Endothelial cell of umbilical vein (primary cell): ENCODE measurements at regions not wholly inside any gene's neighbourhood (a gene's known extent, or its start where the extent isn't known, plus 50 kb on each side); places are given as distances from the start of the nearest gene placed in this dataset.
"Not testable (repeated sequence)": the region's sequence is repeated elsewhere in the genome, so short reads cannot be mapped to it uniquely, and the experiment has no call there.

Experiments
- BruUV-seq: library from RNA; stranded (reverse); fragments of 400-500 nt; replicated peaks from 2 replicates; lab custom pipeline; 2021; lab: Mats Ljungman, UMichigan
- CTCF ChIA-PET: fragments of 300-600, 350-600 bp; sonication (Branson Sonifier 250); formaldehyde crosslinking; loops from one replicate; lab custom pipeline; 2021; ENCODE audit warnings: antibody characterized with exemption, inconsistent platforms; lab: Charles Lee
- POLR2A ChIA-PET: fragments of 300-600, 350-600 bp; sonication (Branson Sonifier 250); formaldehyde crosslinking; loops from one replicate; lab custom pipeline; 2021; ENCODE audit warnings: antibody characterized with exemption, inconsistent platforms; lab: Charles Lee
- DNase-seq: peaks from one replicate; pipeline ENCODE4 v3.0.0-alpha.2; 2011; ENCODE audit warnings: low read depth, low spot score
- FAIRE-seq: peaks from 2 replicates; lab custom pipeline; 2011; peaks lifted over from hg19 to GRCh38; lab: Jason Lieb, UNC
- H2AFZ ChIP-seq: 2 replicates; pipeline ENCODE4 v1.6.0; 2012; ENCODE audit warnings: low read depth, low read length, control low read depth, inconsistent platforms
- H3K27ac ChIP-seq: 2 replicates; pipeline ENCODE4 v1.5.1; 2011; ENCODE audit warnings: low read depth, mild to moderate bottlenecking, control low read depth, low read length, moderate library complexity; ENCODE audit not compliant: insufficient read depth
- H3K27me3 ChIP-seq, 2 experiments: 2 replicates each; pipeline versions ENCODE4 v1.6.0 to v1.6.1; 2011; ENCODE audit warnings: low read length in 2 of 2, mixed read lengths in 1 of 2; ENCODE audit not compliant: control insufficient read depth in 2 of 2, insufficient read depth in 2 of 2
- H3K36me3 ChIP-seq, 2 experiments: 2 replicates in 1 of 2; 3 replicates in 1 of 2; pipeline ENCODE4 v1.5.1; 2011; ENCODE audit warnings: low read length in 2 of 2, mild to moderate bottlenecking in 1 of 2, moderate library complexity in 1 of 2; ENCODE audit not compliant: control insufficient read depth in 2 of 2, insufficient read depth in 2 of 2; ENCODE audit errors: extremely low read depth in 1 of 2
- H3K4me1 ChIP-seq: 3 replicates; pipeline ENCODE4 v1.5.1; 2011; ENCODE audit warnings: mild to moderate bottlenecking, low read length; ENCODE audit not compliant: control insufficient read depth, insufficient read depth; ENCODE audit errors: extremely low read depth
- H3K4me2 ChIP-seq: 2 replicates; pipeline ENCODE4 v1.6.1; 2011; ENCODE audit warnings: low read length, control low read depth, mixed read lengths; ENCODE audit not compliant: insufficient read depth
- H3K4me3 ChIP-seq, 3 experiments: fragments of 200-600 bp in 1 of 3; sonication (generic), shearing (Covaris generic) in 1 of 3; replicated peaks in 1 of 3; 2 replicates each; pipeline ENCODE4 v1.5.1; 2011 to 2016; ENCODE audit warnings: control low read depth in 3 of 3, low read length in 3 of 3, mild to moderate bottlenecking in 2 of 3, inconsistent platforms in 1 of 3, low read depth in 1 of 3, moderate library complexity in 1 of 3; ENCODE audit not compliant: insufficient read depth in 1 of 3
- H3K79me2 ChIP-seq: 2 replicates; pipeline ENCODE4 v1.6.0; 2012; ENCODE audit warnings: low read length, inconsistent platforms; ENCODE audit not compliant: control insufficient read depth, insufficient read depth
- H3K9ac ChIP-seq: replicated peaks from 2 replicates; pipeline ENCODE3; 2011; ENCODE audit warnings: low read length, control low read depth; ENCODE audit not compliant: insufficient read depth; ENCODE audit errors: extremely low read depth
- H3K9me1 ChIP-seq: replicated peaks from 3 replicates; pipeline ENCODE4 v1.6.0; 2011; ENCODE audit warnings: mild to moderate bottlenecking, low read length; ENCODE audit not compliant: control insufficient read depth, insufficient read depth; ENCODE audit errors: extremely low read depth
- H3K9me3 ChIP-seq: replicated peaks from 2 replicates; pipeline ENCODE4 v1.5.1; 2012; ENCODE audit warnings: low read length, inconsistent platforms; ENCODE audit not compliant: control insufficient read depth, insufficient read depth
- H4K20me1 ChIP-seq: replicated peaks from 2 replicates; pipeline ENCODE3; 2011; ENCODE audit warnings: mild to moderate bottlenecking, low read length; ENCODE audit not compliant: control insufficient read depth, insufficient read depth; ENCODE audit errors: extremely low read depth
- dilution Hi-C: fragments of 300-500 bp; cut with MboI; formaldehyde crosslinking; loops from one replicate; pipeline ENCODE4 v1.15.0; 2019; ENCODE audit warnings: low sequenced_read_pairs; ENCODE audit not compliant: extremely low pct_ligation_motif_present
- intact Hi-C: fragments of 100-400 bp; cut with micrococcal nuclease; formaldehyde crosslinking; loops from one replicate; pipeline ENCODE4 v1.10.0; 2022

- dilution Hi-C loops, H4K20me1 ChIP-seq, H3K4me3 ChIP-seq, POLR2A ChIA-PET, H3K4me1 ChIP-seq, intact Hi-C loops, FAIRE-seq, H3K9me3 ChIP-seq, CTCF ChIA-PET, DNase-seq, H2AFZ ChIP-seq, H3K9ac ChIP-seq, H3K27ac ChIP-seq, H3K9me1 ChIP-seq, BruUV-seq, H3K27me3 ChIP-seq, H3K79me2 ChIP-seq, H3K4me2 ChIP-seq, H3K36me3 ChIP-seq: not testable (repeated sequence)
Measured at GRCh38 chr16:18146601-18147142, 189.9 kb downstream of the NPIPA8 start.

DNA sequence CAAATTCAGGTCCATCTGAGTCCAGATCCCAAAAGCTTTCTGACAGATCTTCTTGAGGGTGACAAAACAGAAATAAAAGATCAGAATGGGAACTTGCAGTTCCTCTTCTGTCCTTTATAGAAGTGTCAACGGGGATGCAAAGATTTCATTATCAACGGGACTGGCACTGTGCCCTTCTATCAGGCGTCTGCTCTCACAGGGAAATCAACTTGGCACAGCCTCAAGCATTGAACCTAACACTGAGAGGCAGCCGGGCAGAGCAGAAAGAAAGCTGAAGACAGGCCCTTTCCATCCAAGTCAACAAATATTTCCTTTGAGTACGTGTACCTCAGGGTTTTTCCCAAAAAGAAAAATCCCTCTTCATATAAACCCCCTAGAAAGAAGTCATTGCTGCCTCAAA is 194.5 kb downstream of the NPIPA8 start:
- dilution Hi-C loops: not testable (repeated sequence)

DNA sequence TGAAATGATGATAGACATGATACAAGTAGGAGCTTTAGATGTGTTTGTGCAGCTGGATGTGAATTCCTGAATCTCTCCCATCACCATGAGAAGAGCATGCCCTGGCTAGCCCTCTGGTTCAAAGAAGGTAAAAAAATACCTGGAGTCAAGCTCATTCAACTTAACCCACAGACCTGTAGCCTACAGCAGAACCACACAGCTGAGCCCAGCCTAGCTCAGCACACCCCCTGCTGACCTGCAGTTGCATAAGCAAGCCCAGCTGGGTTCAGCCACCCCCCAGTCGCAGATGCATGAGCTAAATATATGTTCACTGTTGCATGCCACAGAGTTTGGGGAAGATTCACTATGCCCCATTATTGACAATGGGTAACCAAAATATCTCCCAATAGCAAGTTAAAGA is 200.2 kb downstream of the NPIPA8 start:
- H3K79me2 ChIP-seq, POLR2A ChIA-PET, CTCF ChIA-PET, FAIRE-seq, dilution Hi-C loops, H2AFZ ChIP-seq, H3K4me1 ChIP-seq, intact Hi-C loops, H3K4me3 ChIP-seq, H3K27me3 ChIP-seq, H3K9me3 ChIP-seq, H3K9me1 ChIP-seq, H3K4me2 ChIP-seq, DNase-seq, H4K20me1 ChIP-seq, BruUV-seq, H3K9ac ChIP-seq, H3K27ac ChIP-seq, H3K36me3 ChIP-seq: not testable (repeated sequence)

More for the DNA sequence above, 194.5 kb downstream of the NPIPA8 start:
- H3K4me3 ChIP-seq, H3K27ac ChIP-seq, BruUV-seq, H3K9ac ChIP-seq, CTCF ChIA-PET, H2AFZ ChIP-seq, H4K20me1 ChIP-seq, intact Hi-C loops, H3K79me2 ChIP-seq, H3K36me3 ChIP-seq, DNase-seq, POLR2A ChIA-PET, H3K4me2 ChIP-seq, H3K9me1 ChIP-seq, H3K9me3 ChIP-seq, H3K4me1 ChIP-seq, FAIRE-seq, H3K27me3 ChIP-seq: not testable (repeated sequence)

DNA sequence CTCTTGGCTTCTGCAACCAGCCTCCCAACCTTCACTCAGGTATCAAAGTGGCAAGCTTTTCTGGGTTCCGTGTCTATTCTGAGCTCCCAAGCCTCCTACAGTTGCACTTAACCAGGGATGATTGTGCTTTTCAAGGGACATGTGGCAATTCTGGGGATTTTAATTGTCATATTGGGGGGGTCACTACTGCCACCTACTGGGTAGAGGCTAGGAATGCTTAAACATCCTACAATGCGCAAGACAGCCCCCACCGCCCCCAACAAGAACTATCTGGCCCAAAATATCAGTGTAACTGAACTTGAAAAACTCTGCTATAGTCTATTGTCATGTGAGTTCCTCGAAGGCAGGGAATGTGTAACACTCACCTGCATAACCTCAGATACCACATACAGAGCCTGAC is 201.5 kb downstream of the NPIPA8 start:
- H3K27me3 ChIP-seq, dilution Hi-C loops, H3K4me1 ChIP-seq, DNase-seq, H3K79me2 ChIP-seq, H3K9me3 ChIP-seq, POLR2A ChIA-PET, H3K36me3 ChIP-seq, intact Hi-C loops, H3K4me2 ChIP-seq, H3K27ac ChIP-seq, H2AFZ ChIP-seq, BruUV-seq, H3K9me1 ChIP-seq, H4K20me1 ChIP-seq, H3K9ac ChIP-seq, H3K4me3 ChIP-seq, CTCF ChIA-PET: not testable (repeated sequence)
- FAIRE-seq: peak; percentile 73
